DMS79 (cell line): ENCODE measurements at regions not wholly inside any gene's neighbourhood (a gene's known extent, or its start where the extent isn't known, plus 50 kb on each side); places are given as distances from the start of the nearest gene placed in this dataset.
A peak's percentile ranks its signal among the peaks of the same experiment; 100 is the strongest.
"Not testable (repeated sequence)": the region's sequence is repeated elsewhere in the genome, so short reads cannot be mapped to it uniquely, and the experiment has no call there.

ENCODE experiments used
- DNase-seq: peaks from one replicate; lab custom pipeline; 2025; lab: John Stamatoyannopoulos, UW

GRCh38 chr1:182260516-182260915, 131.1 kb downstream of the GLUL start:
- DNase-seq: no peak

- no peak for DNase-seq
Observed at GRCh38 chr1:182259968-182260367, 131.6 kb downstream of the GLUL start.

- DNase-seq: no peak
Observed at GRCh38 chr1:182259229-182259872, 132.2 kb downstream of the GLUL start.

- DNase-seq: no peak
Observed at GRCh38 chr1:182257369-182258063, 134.1 kb downstream of the GLUL start.

- no peak for DNase-seq
Observed at GRCh38 chr1:182256931-182257330, 134.7 kb downstream of the GLUL start.

- no peak for DNase-seq
Observed at GRCh38 chr1:182255494-182255893, 136.1 kb downstream of the GLUL start.

- DNase-seq: no peak
Observed at GRCh38 chr1:182253319-182253860, 138.2 kb downstream of the GLUL start.

GRCh38 chr1:182251561-182251960, 140.0 kb downstream of the GLUL start:
- no peak for DNase-seq

- DNase-seq: no peak
Observed at GRCh38 chr1:182249201-182249676, 142.4 kb downstream of the GLUL start.

- no peak for DNase-seq
Observed at GRCh38 chr1:182248721-182249120, 142.9 kb downstream of the GLUL start.

- not testable (repeated sequence) for DNase-seq
Observed at GRCh38 chr1:182247813-182248212, 143.8 kb downstream of the GLUL start.

GRCh38 chr1:182246783-182247182, 144.8 kb downstream of the GLUL start:
- DNase-seq: no peak

GRCh38 chr1:182245040-182245439, 146.6 kb downstream of the GLUL start:
- no peak for DNase-seq

- no peak for DNase-seq
Observed at GRCh38 chr1:182244451-182244850, 147.1 kb downstream of the GLUL start.

- DNase-seq: no peak
Observed at GRCh38 chr1:182242641-182243040, 148.9 kb downstream of the GLUL start.

GRCh38 chr1:182240085-182240484, 151.5 kb downstream of the GLUL start:
- DNase-seq: no peak

- no peak for DNase-seq
Observed at GRCh38 chr1:182238421-182238820, 153.2 kb downstream of the GLUL start.

GRCh38 chr1:182237329-182237728, 154.3 kb downstream of the GLUL start:
- DNase-seq: no peak

- DNase-seq: no peak
Observed at GRCh38 chr1:182236651-182237077, 154.9 kb downstream of the GLUL start.

- peak; percentile 87 for DNase-seq
Observed at GRCh38 chr1:182235952-182236650, 155.5 kb downstream of the GLUL start.

- DNase-seq: no peak
Observed at GRCh38 chr1:182235604-182235951, 156.0 kb downstream of the GLUL start.

GRCh38 chr1:182229921-182230491, 161.6 kb downstream of the GLUL start:
- peak; percentile 71 for DNase-seq
